ENCODE measurements at regions not wholly inside any gene's neighbourhood (a gene's known extent, or its start where the extent isn't known, plus 50 kb on each side); places are given as distances from the start of the nearest gene placed in this dataset.
"Not testable (repeated sequence)": the region's sequence is repeated elsewhere in the genome, so short reads cannot be mapped to it uniquely, and the experiment has no call there.

DNA sequence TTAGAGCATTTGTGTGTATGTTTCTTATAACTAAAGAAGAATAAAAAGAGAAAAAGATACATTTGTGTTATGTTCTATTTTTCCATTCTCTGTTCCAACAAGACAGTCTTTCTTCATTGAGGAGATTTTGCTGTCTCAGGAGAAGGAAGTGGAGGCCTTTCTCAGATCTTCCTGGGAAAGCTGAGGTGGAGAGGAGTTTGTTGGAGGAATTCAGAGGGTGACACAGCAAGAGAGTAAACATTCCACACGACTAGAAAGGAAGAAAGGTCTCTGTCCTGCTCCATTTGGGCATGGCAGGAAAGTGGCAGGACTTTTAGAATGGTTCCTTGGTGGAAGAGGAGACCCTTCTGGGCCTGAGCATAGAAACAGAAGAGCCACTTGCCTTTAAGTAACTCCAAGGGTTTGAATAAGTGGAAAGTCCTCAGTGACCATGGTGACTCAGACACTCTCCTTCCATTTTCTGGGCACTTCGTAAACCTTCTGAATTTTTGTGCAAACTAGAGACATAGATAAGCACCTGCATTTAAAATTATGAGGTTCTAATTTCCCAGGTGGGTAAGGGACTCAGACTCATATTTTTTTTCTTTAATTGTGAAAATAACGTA is 52.3 kb upstream of the COL5A2 start:
- no peak for DNase-seq
- H3K36me3 ChIP-seq, result no peaks in the 10 kb centered on the region
- no peak overlapping the region for H3K4me3 ChIP-seq (ENCODE audit: low read depth, low read length)
- no peak overlapping the region for H3K27ac ChIP-seq
- H3K27me3 ChIP-seq (ENCODE audit: insufficient read depth, low read depth, severe bottlenecking), result no peaks in the 10 kb centered on the region
- TF ChIP-seq CTCF (IDR thresholded peaks at IDR 0.05; ENCODE audit: low read depth, low read length), result no peak
- H3K9me3 ChIP-seq (ENCODE audit: severe bottlenecking), result no peaks in the 10 kb centered on the region

DNA sequence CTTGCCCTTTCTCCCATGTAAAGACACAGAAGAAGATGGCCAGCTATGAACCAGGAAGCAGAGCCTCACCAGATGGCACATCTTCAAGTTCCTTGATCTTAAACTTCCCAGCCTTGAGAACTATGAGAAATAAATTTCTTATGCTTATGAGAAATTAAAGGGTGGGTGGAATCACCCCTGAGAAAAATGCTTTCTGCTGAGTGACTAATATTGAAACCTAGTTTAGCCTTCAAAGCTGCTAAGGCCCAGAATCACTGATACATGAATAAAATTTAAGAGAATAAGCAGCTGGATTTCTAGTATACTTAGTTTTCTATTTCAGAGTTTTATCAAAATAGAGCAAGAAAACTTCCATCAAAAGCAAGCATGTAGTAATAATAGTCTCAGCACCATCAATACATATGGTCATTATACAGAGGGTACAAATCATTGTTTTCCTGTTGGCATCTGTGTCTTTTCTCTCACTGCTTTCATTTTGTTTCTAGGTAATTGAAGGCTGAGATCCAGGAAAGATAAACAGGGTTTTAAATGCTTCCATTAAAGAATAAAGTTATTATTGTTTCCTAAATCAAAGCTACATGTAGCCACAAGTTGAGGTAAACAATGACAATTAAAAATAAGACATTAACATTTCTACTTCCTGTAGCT is 53.3 kb upstream of the COL5A2 start:
- H3K27ac ChIP-seq, result no peak overlapping the region
- no peak for TF ChIP-seq CTCF (IDR thresholded peaks at IDR 0.05; ENCODE audit: low read depth, low read length)

DNA sequence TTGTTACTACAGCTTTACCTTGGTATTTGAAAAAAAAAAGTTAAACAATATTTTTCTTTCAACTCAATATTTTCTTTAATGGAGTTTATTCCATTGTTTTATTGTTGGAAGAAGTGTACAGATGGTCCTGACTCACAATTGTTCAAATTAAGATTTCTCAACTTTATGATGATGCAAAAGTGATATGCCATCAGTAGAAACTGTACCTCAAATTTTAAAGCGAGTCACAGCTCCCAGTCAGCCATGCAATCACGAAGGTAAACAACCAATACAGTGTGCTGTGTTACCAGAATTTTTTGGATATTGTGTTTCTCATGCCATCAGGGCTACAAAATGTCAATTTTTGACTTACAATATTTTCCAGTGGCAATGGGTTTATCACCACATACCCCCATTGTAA is 54.0 kb upstream of the COL5A2 start:
- DNase-seq, result no peak
- no peak overlapping the region for H3K4me3 ChIP-seq (ENCODE audit: low read depth, low read length)
- H3K9me3 ChIP-seq (ENCODE audit: severe bottlenecking), result no peaks in the 10 kb centered on the region
- no peak overlapping the region for H3K27ac ChIP-seq
- no peaks in the 10 kb centered on the region for H3K36me3 ChIP-seq
- TF ChIP-seq CTCF (IDR thresholded peaks at IDR 0.05; ENCODE audit: low read depth, low read length), result no peak
- H3K27me3 ChIP-seq (ENCODE audit: insufficient read depth, low read depth, severe bottlenecking), result no peaks in the 10 kb centered on the region

More for the DNA sequence above, 53.3 kb upstream of the COL5A2 start:
- Histone ChIP-seq H3K36me3 (no peaks in the 10 kb centered on the region), H3K27me3 (ENCODE audit: insufficient read depth, low read depth, severe bottlenecking) (no peaks in the 10 kb centered on the region), H3K9me3 (ENCODE audit: severe bottlenecking) (no peaks in the 10 kb centered on the region), H3K4me3 (ENCODE audit: low read depth, low read length) (no peak overlapping the region)
- no peak for DNase-seq

- no peak overlapping the region for H3K27ac ChIP-seq
- H3K9me3 ChIP-seq (ENCODE audit: severe bottlenecking), result no peaks in the 10 kb centered on the region
- no peak overlapping the region for H3K4me3 ChIP-seq (ENCODE audit: low read depth, low read length)
- TF ChIP-seq CTCF (IDR thresholded peaks at IDR 0.05; ENCODE audit: low read depth, low read length), result no peak
- no peaks in the 10 kb centered on the region for H3K36me3 ChIP-seq
- no peak for DNase-seq
- H3K27me3 ChIP-seq (ENCODE audit: insufficient read depth, low read depth, severe bottlenecking), result no peaks in the 10 kb centered on the region
These were observed 55.4 kb upstream of the COL5A2 start for GRCh38 chr2:189234991-189235390.

GRCh38 chr2:189236066-189236465 is 56.5 kb upstream of the COL5A2 start:
- no peak for DNase-seq
- Histone ChIP-seq H3K4me3 (ENCODE audit: low read depth, low read length) (no peak overlapping the region), H3K27me3 (ENCODE audit: insufficient read depth, low read depth, severe bottlenecking) (no peaks in the 10 kb centered on the region), H3K9me3 (ENCODE audit: severe bottlenecking) (no peaks in the 10 kb centered on the region), H3K36me3 (no peaks in the 10 kb centered on the region), H3K27ac (no peak overlapping the region)
- no peak for TF ChIP-seq CTCF (IDR thresholded peaks at IDR 0.05; ENCODE audit: low read depth, low read length)

- DNase-seq, result no peak
- no peak overlapping the region for H3K27ac ChIP-seq
- H3K9me3 ChIP-seq (ENCODE audit: severe bottlenecking), result no peaks in the 10 kb centered on the region
- no peaks in the 10 kb centered on the region for H3K27me3 ChIP-seq (ENCODE audit: insufficient read depth, low read depth, severe bottlenecking)
- H3K36me3 ChIP-seq, result no peaks in the 10 kb centered on the region
- H3K4me3 ChIP-seq (ENCODE audit: low read depth, low read length), result no peak overlapping the region
- TF ChIP-seq CTCF (IDR thresholded peaks at IDR 0.05; ENCODE audit: low read depth, low read length), result no peak
These were observed 59.3 kb upstream of the COL5A2 start for GRCh38 chr2:189238903-189239302.

GRCh38 chr2:189243843-189244242 is 64.3 kb upstream of the COL5A2 start:
- not testable (repeated sequence) for DNase-seq; H3K27me3 ChIP-seq (ENCODE audit: insufficient read depth, low read depth, severe bottlenecking)

More at GRCh38 chr2:189243843-189244242, 64.3 kb upstream of the COL5A2 start:
- H3K4me3 ChIP-seq (ENCODE audit: low read depth, low read length); H3K27ac ChIP-seq; H3K9me3 ChIP-seq (ENCODE audit: severe bottlenecking); H3K36me3 ChIP-seq: not testable (repeated sequence)
